Bronchial epithelial cell (primary cell): ENCODE measurements at regions not wholly inside any gene's neighbourhood (a gene's known extent, or its start where the extent isn't known, plus 50 kb on each side); places are given as distances from the start of the nearest gene placed in this dataset.
"Not testable (repeated sequence)": the region's sequence is repeated elsewhere in the genome, so short reads cannot be mapped to it uniquely, and the experiment has no call there.

Source experiments
- DNase-seq: peaks from one replicate; pipeline ENCODE4 v3.0.0-alpha.2; 2010; ENCODE audit warnings: low read depth
- FAIRE-seq: peaks from 2 replicates; lab custom pipeline; 2011; peaks lifted over from hg19 to GRCh38; lab: Jason Lieb, UNC
- H3K27me3 ChIP-seq: 2 replicates; pipeline ENCODE4 v1.5.1; 2011; ENCODE audit warnings: low read length; ENCODE audit not compliant: control insufficient read depth, insufficient read depth
- H3K36me3 ChIP-seq: 2 replicates; pipeline ENCODE4 v1.5.1; 2011; ENCODE audit warnings: low read length; ENCODE audit not compliant: control insufficient read depth, insufficient read depth
- H3K4me3 ChIP-seq: 2 replicates; pipeline ENCODE4 v1.5.1; 2011; ENCODE audit warnings: mild to moderate bottlenecking, low read depth, low read length, control low read depth
- TF ChIP-seq, protein P1 (sequence below): IDR thresholded peaks from 2 replicates; pipeline ENCODE4 v1.5.1; 2011; ENCODE audit warnings: mild to moderate bottlenecking, moderate library complexity, low read length, control low read depth, inconsistent platforms; ENCODE audit not compliant: insufficient read depth, severe bottlenecking

DNA sequence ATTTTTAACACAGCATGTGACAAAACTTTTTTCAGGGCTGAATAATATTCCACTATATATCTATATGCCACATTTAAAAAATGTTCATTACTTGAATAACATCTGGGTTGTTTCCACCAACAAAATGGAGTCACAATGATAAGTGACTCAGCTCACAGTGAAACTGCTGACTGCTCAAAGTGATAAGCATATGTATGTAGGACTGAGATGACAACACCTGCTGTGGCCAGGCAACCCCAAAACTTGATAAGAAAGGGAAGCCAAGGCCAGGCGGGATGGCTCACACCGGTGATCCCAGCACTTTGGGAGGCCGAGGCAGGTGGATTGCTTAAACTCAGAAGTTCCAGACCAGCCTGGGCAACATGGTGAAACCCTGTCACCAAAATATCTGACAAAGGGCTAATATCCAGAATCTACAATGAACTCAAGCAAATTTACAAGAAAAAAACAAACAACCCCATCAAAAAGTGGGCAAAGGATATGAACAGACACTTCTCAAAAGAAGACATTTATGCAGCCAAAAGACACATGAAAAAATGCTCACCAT, 99.2 kb upstream of the TERB2 start:
- not testable (repeated sequence) for DNase-seq, H3K36me3 ChIP-seq, FAIRE-seq, H3K4me3 ChIP-seq, H3K27me3 ChIP-seq

- FAIRE-seq, H3K27me3 ChIP-seq, DNase-seq, H3K36me3 ChIP-seq, H3K4me3 ChIP-seq: not testable (repeated sequence)
These were observed 97.4 kb upstream of the TERB2 start for GRCh38 chr15:44859088-44859487.

DNA sequence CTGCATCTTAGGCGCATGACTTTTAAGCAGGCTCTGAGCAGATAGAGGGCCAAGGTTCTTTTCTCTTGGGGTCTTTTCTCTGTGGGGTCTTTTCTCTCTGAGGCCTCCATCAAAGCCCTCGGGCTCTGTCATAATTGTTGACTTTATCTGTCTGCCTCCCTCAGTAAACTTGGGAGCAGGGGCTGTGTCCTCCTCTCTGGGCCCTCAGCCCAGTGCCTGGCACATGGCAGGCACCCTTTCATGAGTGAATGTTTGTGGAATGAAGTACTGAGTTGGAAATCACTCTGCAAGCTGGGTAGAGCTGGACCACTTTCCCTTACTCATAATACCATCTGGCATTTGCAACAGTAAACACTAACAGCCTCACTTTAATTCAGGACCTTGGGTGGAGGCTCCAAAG, 96.3 kb upstream of the TERB2 start:
- FAIRE-seq, H3K36me3 ChIP-seq, DNase-seq, H3K4me3 ChIP-seq, H3K27me3 ChIP-seq: not testable (repeated sequence)

DNA sequence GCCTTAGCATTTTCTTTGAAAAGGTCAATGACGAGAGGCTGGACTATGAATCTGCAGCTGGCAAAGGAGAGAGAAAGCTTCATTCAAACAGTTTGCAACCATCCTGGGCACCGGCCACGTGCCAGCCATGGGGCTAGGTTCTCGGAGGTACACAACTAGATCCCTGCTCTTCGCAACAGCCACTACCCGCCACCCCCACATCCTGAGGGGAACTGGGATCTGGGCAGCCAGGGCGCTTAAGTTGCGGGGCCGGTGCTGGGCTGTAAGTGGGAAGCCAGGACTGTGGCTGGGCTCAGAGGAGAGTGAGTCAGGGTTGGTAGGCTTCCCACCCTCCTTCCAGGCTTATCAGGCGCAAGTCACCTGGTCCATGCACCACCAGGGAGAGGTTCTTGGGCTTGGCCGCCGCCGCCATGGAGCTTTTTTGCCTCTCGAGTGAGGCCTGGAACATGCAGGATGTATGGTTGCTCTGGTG, 95.0 kb upstream of the TERB2 start:
- Histone ChIP-seq H3K27me3 (no peaks in the 10 kb centered on the region), H3K4me3 (no peak overlapping the region), H3K36me3 (no peaks in the 10 kb centered on the region)
- DNase-seq, result no peak
- no peak for FAIRE-seq
- TF ChIP-seq, protein P1, sequence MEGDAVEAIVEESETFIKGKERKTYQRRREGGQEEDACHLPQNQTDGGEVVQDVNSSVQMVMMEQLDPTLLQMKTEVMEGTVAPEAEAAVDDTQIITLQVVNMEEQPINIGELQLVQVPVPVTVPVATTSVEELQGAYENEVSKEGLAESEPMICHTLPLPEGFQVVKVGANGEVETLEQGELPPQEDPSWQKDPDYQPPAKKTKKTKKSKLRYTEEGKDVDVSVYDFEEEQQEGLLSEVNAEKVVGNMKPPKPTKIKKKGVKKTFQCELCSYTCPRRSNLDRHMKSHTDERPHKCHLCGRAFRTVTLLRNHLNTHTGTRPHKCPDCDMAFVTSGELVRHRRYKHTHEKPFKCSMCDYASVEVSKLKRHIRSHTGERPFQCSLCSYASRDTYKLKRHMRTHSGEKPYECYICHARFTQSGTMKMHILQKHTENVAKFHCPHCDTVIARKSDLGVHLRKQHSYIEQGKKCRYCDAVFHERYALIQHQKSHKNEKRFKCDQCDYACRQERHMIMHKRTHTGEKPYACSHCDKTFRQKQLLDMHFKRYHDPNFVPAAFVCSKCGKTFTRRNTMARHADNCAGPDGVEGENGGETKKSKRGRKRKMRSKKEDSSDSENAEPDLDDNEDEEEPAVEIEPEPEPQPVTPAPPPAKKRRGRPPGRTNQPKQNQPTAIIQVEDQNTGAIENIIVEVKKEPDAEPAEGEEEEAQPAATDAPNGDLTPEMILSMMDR, result no peak

DNA sequence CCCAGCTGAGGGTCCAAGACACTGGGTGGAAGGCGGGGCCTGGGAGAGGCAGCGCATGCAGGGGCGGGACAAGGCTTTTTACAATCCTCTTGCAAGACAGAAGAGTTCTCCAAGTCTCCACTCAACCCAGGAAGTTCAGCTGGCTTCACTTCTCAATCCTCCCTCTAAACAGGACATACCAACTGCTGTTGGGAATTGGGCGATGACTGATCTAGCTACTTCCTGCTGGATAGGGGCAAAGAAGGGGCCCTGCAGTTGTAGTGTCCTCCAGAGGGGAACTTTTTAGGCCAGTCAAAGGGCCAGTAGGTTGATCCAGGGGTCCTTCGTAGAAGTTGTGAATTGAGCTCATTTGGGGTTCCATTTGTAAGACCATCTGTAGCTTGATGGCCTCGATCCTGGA, 94.6 kb upstream of the TERB2 start:
- DNase-seq, result no peak
- H3K27me3 ChIP-seq, result no peaks in the 10 kb centered on the region

GRCh38 chr15:44862866-44863265, 93.6 kb upstream of the TERB2 start:
- not testable (repeated sequence) for H3K27me3 ChIP-seq, FAIRE-seq, H3K36me3 ChIP-seq, H3K4me3 ChIP-seq
- DNase-seq, result peak; percentile 42

More for the DNA sequence above, 94.6 kb upstream of the TERB2 start:
- Histone ChIP-seq H3K36me3 (no peaks in the 10 kb centered on the region), H3K4me3 (no peak overlapping the region)
- TF ChIP-seq, protein P1, result no peak
- no peak for FAIRE-seq

GRCh38 chr15:44868100-44868499, 88.4 kb upstream of the TERB2 start:
- H3K4me3 ChIP-seq, H3K36me3 ChIP-seq, FAIRE-seq, DNase-seq, H3K27me3 ChIP-seq: not testable (repeated sequence)

GRCh38 chr15:44870125-44870524, 86.4 kb upstream of the TERB2 start:
- H3K4me3 ChIP-seq, FAIRE-seq, DNase-seq, H3K36me3 ChIP-seq, H3K27me3 ChIP-seq: not testable (repeated sequence)

- Histone ChIP-seq H3K36me3 (no peaks in the 10 kb centered on the region), H3K4me3 (no peak overlapping the region), H3K27me3 (no peaks in the 10 kb centered on the region)
- DNase-seq, result no peak
- FAIRE-seq, result no peak
- TF ChIP-seq, protein P1, result no peak
These were observed 83.4 kb upstream of the TERB2 start for GRCh38 chr15:44873103-44873502.
